ENCODE measurements at regions not wholly inside any gene's neighbourhood (a gene's known extent, or its start where the extent isn't known, plus 50 kb on each side); places are given as distances from the start of the nearest gene placed in this dataset.
A peak's percentile ranks its signal among the peaks of the same experiment; 100 is the strongest.

- no peak for DNase-seq (ENCODE audit: low read depth)
Observed at GRCh38 chr3:174651951-174652350, 207.2 kb upstream of the NAALADL2 start.

GRCh38 chr3:174659511-174659910, 199.6 kb upstream of the NAALADL2 start:
- no peak for DNase-seq (ENCODE audit: low read depth)

GRCh38 chr3:174662653-174663052, 196.5 kb upstream of the NAALADL2 start:
- no peak for DNase-seq (ENCODE audit: low read depth)

- DNase-seq (ENCODE audit: low read depth) = no peak
Observed at GRCh38 chr3:174667386-174667785, 191.7 kb upstream of the NAALADL2 start.

GRCh38 chr3:174675406-174675805, 183.7 kb upstream of the NAALADL2 start:
- no peak for DNase-seq (ENCODE audit: low read depth)

- no peak for DNase-seq (ENCODE audit: low read depth)
Observed at GRCh38 chr3:174681784-174682183, 177.3 kb upstream of the NAALADL2 start.

GRCh38 chr3:174685796-174686195, 173.3 kb upstream of the NAALADL2 start:
- DNase-seq (ENCODE audit: low read depth) = no peak

- DNase-seq (ENCODE audit: low read depth) = no peak
Observed at GRCh38 chr3:174697310-174697709, 161.8 kb upstream of the NAALADL2 start.

GRCh38 chr3:174700736-174701135, 158.4 kb upstream of the NAALADL2 start:
- DNase-seq (ENCODE audit: low read depth) = no peak

GRCh38 chr3:174710612-174711011, 148.5 kb upstream of the NAALADL2 start:
- no peak for DNase-seq (ENCODE audit: low read depth)

GRCh38 chr3:174715386-174715785, 143.7 kb upstream of the NAALADL2 start:
- no peak for DNase-seq (ENCODE audit: low read depth)

GRCh38 chr3:174716956-174717505, 142.1 kb upstream of the NAALADL2 start:
- DNase-seq (ENCODE audit: low read depth) = no peak

GRCh38 chr3:174720717-174721116, 138.4 kb upstream of the NAALADL2 start:
- DNase-seq (ENCODE audit: low read depth) = no peak

GRCh38 chr3:174725303-174725702, 133.8 kb upstream of the NAALADL2 start:
- DNase-seq (ENCODE audit: low read depth) = no peak

GRCh38 chr3:174737966-174738365, 121.2 kb upstream of the NAALADL2 start:
- DNase-seq (ENCODE audit: low read depth) = no peak

- no peak for DNase-seq (ENCODE audit: low read depth)
Observed at GRCh38 chr3:174749143-174749542, 110.0 kb upstream of the NAALADL2 start.

GRCh38 chr3:174755833-174756829, 103.0 kb upstream of the NAALADL2 start:
- no peak for DNase-seq (ENCODE audit: low read depth)

- no peak for DNase-seq (ENCODE audit: low read depth)
Observed at GRCh38 chr3:174758943-174759342, 100.2 kb upstream of the NAALADL2 start.

- no peak for DNase-seq (ENCODE audit: low read depth)
Observed at GRCh38 chr3:174767406-174767805, 91.7 kb upstream of the NAALADL2 start.

GRCh38 chr3:174767853-174768382, 91.2 kb upstream of the NAALADL2 start:
- DNase-seq (ENCODE audit: low read depth) = peak; percentile 2

- DNase-seq (ENCODE audit: low read depth) = no peak
Observed at GRCh38 chr3:174769171-174769570, 90.0 kb upstream of the NAALADL2 start.

GRCh38 chr3:174775603-174776002, 83.5 kb upstream of the NAALADL2 start:
- DNase-seq (ENCODE audit: low read depth) = no peak

GRCh38 chr3:174776123-174776522, 83.0 kb upstream of the NAALADL2 start:
- DNase-seq (ENCODE audit: low read depth) = peak; percentile 35

Measured in renal cortical epithelial cell (primary cell).